Fibroblast of skin of right biceps (primary cell): ENCODE measurements at regions not wholly inside any gene's neighbourhood (a gene's known extent, or its start where the extent isn't known, plus 50 kb on each side); places are given as distances from the start of the nearest gene placed in this dataset.

ENCODE experiments used
- DNase-seq: peaks from one replicate; pipeline ENCODE4 v3.0.0-alpha.2; 2013

- DNase-seq = no peak
Measured at GRCh38 chr5:63719147-63719546, 243.1 kb downstream of the HTR1A start.

- DNase-seq = no peak
Measured at GRCh38 chr5:63700241-63700640, 262.0 kb downstream of the HTR1A start.

GRCh38 chr5:63697811-63698210 lies 264.4 kb downstream of the HTR1A start:
- DNase-seq = no peak

GRCh38 chr5:63690546-63690945 lies 271.7 kb downstream of the HTR1A start:
- no peak for DNase-seq

GRCh38 chr5:63687854-63688516 lies 274.3 kb downstream of the HTR1A start:
- no peak for DNase-seq

GRCh38 chr5:63686938-63687337 lies 275.3 kb downstream of the HTR1A start:
- DNase-seq = no peak

GRCh38 chr5:63686181-63686580 lies 276.1 kb downstream of the HTR1A start:
- no peak for DNase-seq

GRCh38 chr5:63685454-63685853 lies 276.8 kb downstream of the HTR1A start:
- no peak for DNase-seq

GRCh38 chr5:63674881-63675280 lies 287.4 kb downstream of the HTR1A start:
- no peak for DNase-seq

- DNase-seq = no peak
Measured at GRCh38 chr5:63655043-63655442, 307.2 kb downstream of the HTR1A start.

- no peak for DNase-seq
Measured at GRCh38 chr5:63650581-63650980, 311.7 kb downstream of the HTR1A start.

GRCh38 chr5:63648376-63648775 lies 313.9 kb downstream of the HTR1A start:
- no peak for DNase-seq

GRCh38 chr5:63629951-63630630 lies 332.2 kb downstream of the HTR1A start:
- no peak for DNase-seq

- no peak for DNase-seq
Measured at GRCh38 chr5:63613442-63613841, 348.8 kb downstream of the HTR1A start.

- DNase-seq = no peak
Measured at GRCh38 chr5:63603996-63604395, 358.2 kb downstream of the HTR1A start.

- no peak for DNase-seq
Measured at GRCh38 chr5:63602971-63603370, 359.3 kb downstream of the HTR1A start.

GRCh38 chr5:63596254-63596653 lies 366.0 kb downstream of the HTR1A start:
- no peak for DNase-seq

- DNase-seq = no peak
Measured at GRCh38 chr5:63573380-63573779, 388.9 kb downstream of the HTR1A start.

- DNase-seq = no peak
Measured at GRCh38 chr5:63572740-63573139, 389.5 kb downstream of the HTR1A start.

- no peak for DNase-seq
Measured at GRCh38 chr5:63570752-63571151, 391.5 kb downstream of the HTR1A start.

GRCh38 chr5:63564789-63565188 lies 397.5 kb downstream of the HTR1A start:
- DNase-seq = no peak

GRCh38 chr5:63563008-63563917 lies 399.0 kb downstream of the HTR1A start:
- DNase-seq = no peak

GRCh38 chr5:63555874-63556273 lies 406.4 kb downstream of the HTR1A start:
- DNase-seq = no peak

GRCh38 chr5:63554191-63554590 lies 408.1 kb downstream of the HTR1A start:
- DNase-seq = no peak
